HUES6 (cell line): ENCODE measurements at regions not wholly inside any gene's neighbourhood (a gene's known extent, or its start where the extent isn't known, plus 50 kb on each side); places are given as distances from the start of the nearest gene placed in this dataset.

Experiments used
- H3K27ac ChIP-seq: 2 replicates; pipeline ENCODE4 v1.7.0; 2013; ENCODE audit warnings: low read depth, mild to moderate bottlenecking, low read length, inconsistent platforms
- H3K27me3 ChIP-seq: 2 replicates; pipeline ENCODE4 v1.6.1; 2013; ENCODE audit warnings: low read length; ENCODE audit not compliant: control insufficient read depth, insufficient read depth
- H3K36me3 ChIP-seq: 2 replicates; pipeline ENCODE4 v1.6.1; 2013; ENCODE audit warnings: low read length; ENCODE audit not compliant: control insufficient read depth, insufficient read depth
- H3K4me1 ChIP-seq: 2 replicates; pipeline ENCODE4 v1.6.1; 2013; ENCODE audit warnings: low read length; ENCODE audit not compliant: control insufficient read depth, insufficient read depth
- H3K4me3 ChIP-seq: 2 replicates; pipeline ENCODE4 v1.5.1; 2013; ENCODE audit warnings: low read depth, low read length
- H3K9ac ChIP-seq: one replicate; pipeline ENCODE4 v1.6.1; 2013; ENCODE audit warnings: mild to moderate bottlenecking, low read length
- H3K9me3 ChIP-seq: 2 replicates; pipeline ENCODE4 v1.6.1; 2013; ENCODE audit warnings: low read depth, low read length; ENCODE audit not compliant: control insufficient read depth, insufficient read depth

DNA sequence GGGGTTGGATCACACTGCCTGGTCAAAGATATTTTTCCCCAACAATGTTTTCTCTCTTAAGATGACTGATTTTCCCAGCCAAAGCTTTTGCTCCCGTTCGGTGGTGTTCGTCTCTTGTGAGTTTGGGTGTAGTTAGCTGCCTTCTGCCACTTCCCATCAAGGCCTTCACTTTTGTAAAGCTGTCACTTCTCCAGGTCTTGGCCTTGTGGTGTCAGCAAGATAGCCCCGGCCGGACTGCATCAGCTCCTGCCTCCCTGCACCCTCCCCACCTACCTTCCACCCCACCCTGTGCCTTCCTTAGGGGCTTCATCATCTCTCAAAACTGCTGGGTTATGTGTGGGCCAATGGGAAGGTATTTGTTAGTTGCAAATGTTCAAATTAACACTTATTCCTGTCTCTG, 228.9 kb downstream of the BCL11A start:
- Histone ChIP-seq H3K9ac (no peak overlapping the region), H3K36me3 (no peaks in the 10 kb centered on the region), H3K4me3 (no peak overlapping the region), H3K9me3 (no peaks in the 10 kb centered on the region), H3K27me3 (peaks cover under 1% of the 10 kb centered on the region; the same call in 1 of the 2 replicates), H3K4me1 (0 out of 2 replicates have a peak, but pooled peaks cover 3% of the 10 kb centered on the region), H3K27ac (no peak overlapping the region)

DNA sequence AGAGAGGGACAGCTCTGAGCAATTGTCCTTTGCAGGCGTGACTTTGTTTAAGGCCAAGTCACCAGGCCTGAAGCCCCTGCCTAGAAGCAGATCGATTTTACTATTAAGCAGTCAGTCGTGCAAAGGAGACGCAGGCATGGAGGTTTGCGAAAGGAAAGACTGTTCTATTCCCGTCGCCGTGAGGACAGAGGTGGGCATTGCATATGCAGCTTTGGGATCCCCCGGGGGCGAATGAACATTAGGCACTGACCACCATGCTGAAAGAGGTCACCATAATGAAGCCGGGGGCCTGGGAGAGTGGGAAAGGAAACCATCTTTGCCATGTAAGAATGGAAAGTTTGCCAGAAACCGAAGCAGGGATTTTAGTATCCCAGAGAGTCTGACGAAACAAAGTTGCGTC, 231.6 kb downstream of the BCL11A start:
- Histone ChIP-seq H3K9me3 (no peaks in the 10 kb centered on the region), H3K27ac (no peak overlapping the region), H3K27me3 (peaks cover 5% of the 10 kb centered on the region; the same call in 1 of the 2 replicates), H3K4me3 (no peak overlapping the region), H3K36me3 (no peaks in the 10 kb centered on the region), H3K4me1 (peaks cover 18% of the 10 kb centered on the region), H3K9ac (no peak overlapping the region)

DNA sequence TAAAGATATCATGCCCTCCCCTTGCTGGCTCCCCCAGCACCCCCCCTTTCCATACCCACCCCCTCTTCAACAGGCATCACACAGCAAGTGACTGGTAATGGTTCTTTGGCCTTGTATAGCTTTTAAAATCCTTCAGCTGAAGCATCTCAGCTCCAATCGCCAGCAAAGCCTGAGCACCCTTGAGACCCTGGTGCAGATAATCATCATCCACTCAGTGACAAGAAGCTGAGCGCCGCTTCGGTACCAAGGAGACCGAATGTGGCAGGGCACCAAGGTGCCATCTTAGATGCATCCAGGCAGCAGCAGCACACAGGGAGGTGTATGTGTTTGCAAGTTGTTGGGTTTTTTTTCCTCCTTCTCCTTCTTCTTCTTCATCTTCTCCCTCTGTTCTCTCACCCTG, 232.7 kb downstream of the BCL11A start:
- no peaks in the 10 kb centered on the region for H3K9me3 ChIP-seq
- no peaks in the 10 kb centered on the region for H3K36me3 ChIP-seq
- peaks cover 25% of the 10 kb centered on the region for H3K4me1 ChIP-seq
- H3K4me3 ChIP-seq = no peak overlapping the region
- peaks cover 5% of the 10 kb centered on the region; the same call in 1 of the 2 replicates for H3K27me3 ChIP-seq
- H3K9ac ChIP-seq = no peak overlapping the region
- H3K27ac ChIP-seq = no peak overlapping the region

DNA sequence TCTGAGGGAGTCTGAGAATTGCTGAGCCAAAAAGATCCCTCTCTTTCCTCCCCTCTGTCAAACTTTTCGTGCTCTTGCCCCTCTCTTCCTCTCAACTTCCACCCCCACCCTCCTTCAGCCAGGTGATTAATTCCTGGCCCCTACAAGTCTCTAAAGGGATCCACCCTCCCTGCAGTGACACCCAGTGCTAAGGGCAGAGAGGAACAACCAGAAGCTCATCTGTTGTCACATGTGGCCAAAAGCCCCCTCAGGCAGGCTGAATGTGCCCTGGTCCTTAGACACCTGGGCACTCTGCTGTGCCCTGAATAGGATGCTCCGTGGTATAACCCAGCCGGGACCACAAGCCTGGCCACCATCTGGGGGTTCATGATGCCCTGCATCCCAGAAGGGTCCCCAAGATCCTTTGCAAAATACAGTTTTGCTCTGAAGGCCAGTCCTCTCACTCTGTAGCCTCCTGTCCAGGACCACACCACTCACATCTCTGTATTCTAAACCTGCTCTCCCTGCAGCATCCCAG, 234.4 kb downstream of the BCL11A start:
- no peak overlapping the region for H3K4me3 ChIP-seq
- no peaks in the 10 kb centered on the region for H3K36me3 ChIP-seq
- no peak overlapping the region for H3K9ac ChIP-seq
- peaks cover 25% of the 10 kb centered on the region for H3K4me1 ChIP-seq
- peaks cover 5% of the 10 kb centered on the region; the same call in 1 of the 2 replicates for H3K27me3 ChIP-seq
- H3K27ac ChIP-seq = no peak overlapping the region
- H3K9me3 ChIP-seq = no peaks in the 10 kb centered on the region

DNA sequence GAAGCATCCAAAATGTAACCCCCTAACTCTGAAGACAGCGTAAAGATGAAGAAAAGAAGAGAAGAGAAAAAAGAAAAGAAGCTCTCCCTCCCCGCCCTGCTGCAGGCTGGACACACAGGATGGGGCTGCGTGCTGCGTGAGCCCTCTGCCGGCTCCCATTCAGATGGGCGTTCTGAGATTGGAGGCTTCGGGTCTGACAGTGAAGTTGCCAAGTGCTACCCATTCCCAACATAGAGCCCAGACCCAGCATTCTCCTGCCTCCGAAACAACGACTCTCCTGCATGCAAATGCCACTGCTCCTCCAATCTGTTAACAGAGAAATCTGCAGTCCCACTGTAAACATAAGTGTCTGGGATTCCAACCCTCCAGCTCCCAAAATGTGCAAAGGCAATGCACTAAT, 234.9 kb downstream of the BCL11A start:
- Histone ChIP-seq H3K9ac (no peak overlapping the region), H3K27ac (no peak overlapping the region), H3K4me3 (no peak overlapping the region), H3K4me1 (peaks cover 25% of the 10 kb centered on the region), H3K9me3 (no peaks in the 10 kb centered on the region), H3K27me3 (peaks cover 5% of the 10 kb centered on the region; the same call in 1 of the 2 replicates), H3K36me3 (no peaks in the 10 kb centered on the region)

DNA sequence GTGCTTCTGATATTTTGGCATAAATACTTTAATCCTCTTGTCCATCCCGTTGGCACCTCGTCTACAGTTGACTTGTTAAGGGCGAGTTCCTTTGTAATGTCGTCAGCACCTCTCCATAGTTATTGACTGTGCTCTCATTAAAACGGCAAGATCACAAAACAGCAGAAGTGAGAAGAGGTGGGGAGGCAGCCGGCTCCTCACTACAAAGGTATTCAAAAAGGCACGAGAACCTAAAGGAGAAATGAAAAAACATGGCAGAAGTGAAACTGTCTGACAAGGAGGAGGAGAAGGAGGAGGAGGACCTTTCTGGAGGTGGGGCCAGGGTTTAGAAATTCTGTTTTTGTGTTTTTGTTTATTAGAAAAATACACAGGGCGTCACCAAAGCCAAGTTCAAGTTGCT, 235.6 kb downstream of the BCL11A start:
- Histone ChIP-seq H3K36me3 (no peaks in the 10 kb centered on the region), H3K4me3 (no peak overlapping the region), H3K27ac (no peak overlapping the region), H3K9ac (no peak overlapping the region), H3K9me3 (no peaks in the 10 kb centered on the region), H3K4me1 (peaks cover 25% of the 10 kb centered on the region), H3K27me3 (peaks cover 5% of the 10 kb centered on the region; the same call in 1 of the 2 replicates)

DNA sequence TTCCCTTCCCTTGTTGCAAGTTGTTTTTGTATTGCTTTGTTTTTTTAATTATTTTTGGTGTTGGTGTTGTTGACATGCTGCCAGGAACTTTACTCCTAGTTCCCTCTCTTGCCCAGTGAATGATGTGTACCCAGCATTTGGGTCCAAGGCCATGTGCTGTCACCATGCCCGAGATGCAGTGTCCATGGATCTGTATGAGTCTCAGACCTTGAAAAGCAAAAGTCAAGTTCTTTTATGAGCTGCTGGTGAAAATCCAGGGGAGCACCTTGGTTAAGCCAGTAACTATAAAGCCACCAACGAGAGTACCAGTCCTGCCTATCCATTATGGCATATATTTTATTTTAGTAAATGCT, 236.4 kb downstream of the BCL11A start:
- Histone ChIP-seq H3K9me3 (no peaks in the 10 kb centered on the region), H3K9ac (no peak overlapping the region), H3K36me3 (no peaks in the 10 kb centered on the region), H3K4me1 (peaks cover 25% of the 10 kb centered on the region), H3K4me3 (no peak overlapping the region), H3K27me3 (peaks cover 5% of the 10 kb centered on the region; the same call in 1 of the 2 replicates), H3K27ac (no peak overlapping the region)

DNA sequence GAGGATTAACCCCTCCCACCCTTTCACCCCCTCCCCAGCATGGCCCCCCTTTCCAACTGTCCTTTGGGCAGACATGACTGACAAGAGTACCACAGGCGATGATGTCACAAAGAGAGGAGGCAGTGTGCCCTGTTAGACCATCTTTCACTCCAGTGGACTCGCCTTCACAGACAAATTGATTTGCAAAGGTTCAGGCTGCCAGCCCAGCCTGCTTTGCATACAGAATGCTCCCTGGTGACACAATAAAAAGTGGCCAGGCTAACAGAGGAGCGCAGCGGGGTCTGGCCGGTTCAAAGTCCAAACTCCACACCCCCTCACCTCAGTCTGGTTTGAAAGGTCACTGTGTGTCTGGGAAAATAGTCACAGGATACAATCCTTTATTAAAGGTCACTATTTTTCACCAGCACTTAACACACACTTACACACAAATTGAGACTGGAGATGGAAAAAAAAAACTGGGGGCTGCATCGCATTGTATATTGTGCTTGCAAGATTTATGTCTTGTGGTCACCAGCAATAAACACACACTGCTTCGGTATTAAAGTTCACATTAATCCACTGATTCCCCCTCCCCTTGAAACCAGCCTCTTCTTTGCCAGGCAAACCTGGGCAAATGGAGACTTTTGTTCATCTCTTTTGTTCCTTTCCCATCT, 236.9 kb downstream of the BCL11A start:
- no peaks in the 10 kb centered on the region for H3K36me3 ChIP-seq
- H3K27ac ChIP-seq = no peak overlapping the region
- no peaks in the 10 kb centered on the region for H3K9me3 ChIP-seq
- no peak overlapping the region for H3K9ac ChIP-seq
- no peak overlapping the region for H3K4me3 ChIP-seq
- peaks cover 23% of the 10 kb centered on the region for H3K4me1 ChIP-seq
- peaks cover 5% of the 10 kb centered on the region; the same call in 1 of the 2 replicates for H3K27me3 ChIP-seq

DNA sequence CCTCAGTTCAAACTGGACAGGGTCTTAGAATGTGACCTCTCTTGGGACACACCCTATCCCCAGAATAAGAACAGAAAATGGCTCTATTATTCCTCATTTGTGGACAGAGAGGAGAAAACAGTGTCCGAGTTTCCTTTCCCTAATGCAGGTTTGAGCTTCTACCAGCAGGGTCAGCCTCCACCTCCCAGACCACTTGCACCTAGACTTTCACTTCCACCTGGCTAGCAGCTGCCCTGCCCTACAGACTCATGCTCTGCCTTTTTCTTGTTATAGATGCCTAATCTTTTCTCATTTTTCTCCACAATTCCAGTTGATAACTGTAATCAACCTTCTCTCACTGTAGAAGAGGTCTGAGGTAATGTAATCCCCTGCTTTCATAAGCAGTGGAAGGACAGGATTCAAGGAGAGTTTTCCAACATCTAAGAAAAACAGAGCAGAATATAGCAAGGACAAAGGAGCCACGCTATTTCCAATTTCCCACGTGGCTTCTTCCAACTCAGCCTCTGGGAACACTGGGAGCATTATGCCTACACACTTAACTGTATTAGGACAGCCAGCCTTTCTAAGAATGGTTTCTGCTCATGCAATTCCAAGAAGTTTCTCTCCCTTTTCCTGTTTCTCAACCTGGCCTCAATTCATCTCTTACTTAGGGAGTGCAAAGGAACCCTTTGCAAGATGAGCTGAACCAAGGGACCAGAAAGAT, 239.8 kb downstream of the BCL11A start:
- Histone ChIP-seq H3K27ac (no peak overlapping the region), H3K4me3 (no peak overlapping the region), H3K9ac (no peak overlapping the region), H3K27me3 (no peaks in the 10 kb centered on the region; the same call in 1 of the 2 replicates), H3K36me3 (no peaks in the 10 kb centered on the region), H3K4me1 (peaks cover 18% of the 10 kb centered on the region), H3K9me3 (no peaks in the 10 kb centered on the region)

DNA sequence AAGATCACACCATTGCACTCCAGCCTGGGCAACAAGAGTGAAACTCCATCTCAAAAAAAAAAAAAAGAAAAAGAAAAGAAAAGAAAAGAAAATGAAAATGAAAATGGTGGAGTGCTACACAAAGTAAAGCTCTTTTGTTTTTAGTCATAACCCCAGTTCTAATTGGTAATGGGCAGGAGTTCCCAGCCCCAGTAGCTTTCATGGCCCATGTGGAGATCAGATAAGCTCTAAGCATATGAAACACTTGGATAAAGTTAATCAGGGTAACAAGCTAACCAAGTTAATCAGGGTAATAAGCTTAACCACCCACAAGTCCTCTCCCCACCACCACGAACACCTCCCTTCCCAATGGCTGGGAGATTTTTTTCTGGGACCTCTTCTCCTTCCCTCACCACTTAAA, 240.8 kb downstream of the BCL11A start:
- Histone ChIP-seq H3K27me3 (no peaks in the 10 kb centered on the region), H3K9ac (no peak overlapping the region), H3K27ac (no peak overlapping the region), H3K4me1 (peaks cover 9% of the 10 kb centered on the region), H3K36me3 (no peaks in the 10 kb centered on the region), H3K9me3 (no peaks in the 10 kb centered on the region), H3K4me3 (no peak overlapping the region)

DNA sequence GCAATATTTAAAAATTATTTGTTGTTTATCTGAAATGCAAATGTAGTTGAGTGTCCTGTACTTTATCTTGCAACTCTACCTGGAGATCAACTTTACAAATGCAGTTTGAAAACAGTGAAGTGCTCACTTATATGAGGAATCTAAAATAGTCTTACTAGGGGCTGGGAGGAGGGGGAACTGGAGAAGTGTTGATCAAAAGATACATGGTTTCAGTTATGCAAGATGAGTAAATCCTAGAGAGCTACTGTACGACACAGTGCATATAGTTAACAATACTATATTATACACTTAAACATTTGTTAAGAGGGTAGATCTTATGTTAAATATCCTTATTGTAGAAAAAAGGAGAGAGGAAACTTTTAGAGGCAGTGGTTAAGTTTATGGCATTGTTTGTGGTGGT, 241.9 kb downstream of the BCL11A start:
- Histone ChIP-seq H3K36me3 (no peaks in the 10 kb centered on the region), H3K4me1 (peaks cover 4% of the 10 kb centered on the region), H3K27ac (no peak overlapping the region), H3K27me3 (no peaks in the 10 kb centered on the region), H3K4me3 (no peak overlapping the region), H3K9ac (no peak overlapping the region), H3K9me3 (no peaks in the 10 kb centered on the region)
